Esophagus muscularis mucosa (tissue), 3 donors: ENCODE measurements at regions not wholly inside any gene's neighbourhood (a gene's known extent, or its start where the extent isn't known, plus 50 kb on each side); places are given as distances from the start of the nearest gene placed in this dataset.

Experiments used
- CTCF ChIP-seq, 3 experiments: fragments of 200-600 bp in 2 of 3; fragments of 450-650 bp in 1 of 3; sonication (generic) in 2 of 3; IDR thresholded peaks; one replicate each; pipeline ENCODE4 v1.5.1; 2017 to 2019; ENCODE audit warnings: antibody characterized with exemption in 3 of 3, mild to moderate bottlenecking in 2 of 3, moderate library complexity in 1 of 3
- POLR2A ChIP-seq: fragments of 450-650 bp; IDR thresholded peaks from one replicate; pipeline ENCODE4 v1.6.1; 2017; ENCODE audit warnings: antibody characterized with exemption, moderate library complexity, mild to moderate bottlenecking, low read depth
- POLR2AphosphoS5 ChIP-seq, 2 donors: sonication (generic); formaldehyde crosslinking; IDR thresholded peaks; one replicate each; pipeline ENCODE4 v1.6.1; 2017; ENCODE audit warnings: antibody characterized with exemption in 2 of 2

GRCh38 chr10:21191512-21191911 lies 294.4 kb upstream of the NEBL start:
- no peak for TF ChIP-seq POLR2AphosphoS5 (IDR thresholded peaks at IDR 0.05)
- no peak for TF ChIP-seq CTCF (IDR thresholded peaks at IDR 0.05)
- TF ChIP-seq POLR2A, result no peak
